ENCODE measurements at regions not wholly inside any gene's neighbourhood (a gene's known extent, or its start where the extent isn't known, plus 50 kb on each side); places are given as distances from the start of the nearest gene placed in this dataset.

GRCh38 chr16:79981814-79982213 lies 381.3 kb upstream of the MAF start:
- no peak for TF ChIP-seq CTCF (IDR thresholded peaks at IDR 0.05)
- H3K27me3 Mint-ChIP-seq (ENCODE audit: unreplicated experiment) = peaks cover 16% of the 10 kb centered on the region
- H3K9me3 Mint-ChIP-seq (ENCODE audit: unreplicated experiment) = no peaks in the 10 kb centered on the region
- H3K4me1 Mint-ChIP-seq (ENCODE audit: unreplicated experiment) = no peaks in the 10 kb centered on the region
- no peaks in the 10 kb centered on the region for H3K36me3 Mint-ChIP-seq (ENCODE audit: unreplicated experiment)
- no peak overlapping the region for H3K27ac Mint-ChIP-seq (ENCODE audit: unreplicated experiment)
- DNase-seq (ENCODE audit: extremely low spot score, unreplicated experiment) = no peak
- H3K4me3 Mint-ChIP-seq (ENCODE audit: unreplicated experiment) = no peak overlapping the region

DNA sequence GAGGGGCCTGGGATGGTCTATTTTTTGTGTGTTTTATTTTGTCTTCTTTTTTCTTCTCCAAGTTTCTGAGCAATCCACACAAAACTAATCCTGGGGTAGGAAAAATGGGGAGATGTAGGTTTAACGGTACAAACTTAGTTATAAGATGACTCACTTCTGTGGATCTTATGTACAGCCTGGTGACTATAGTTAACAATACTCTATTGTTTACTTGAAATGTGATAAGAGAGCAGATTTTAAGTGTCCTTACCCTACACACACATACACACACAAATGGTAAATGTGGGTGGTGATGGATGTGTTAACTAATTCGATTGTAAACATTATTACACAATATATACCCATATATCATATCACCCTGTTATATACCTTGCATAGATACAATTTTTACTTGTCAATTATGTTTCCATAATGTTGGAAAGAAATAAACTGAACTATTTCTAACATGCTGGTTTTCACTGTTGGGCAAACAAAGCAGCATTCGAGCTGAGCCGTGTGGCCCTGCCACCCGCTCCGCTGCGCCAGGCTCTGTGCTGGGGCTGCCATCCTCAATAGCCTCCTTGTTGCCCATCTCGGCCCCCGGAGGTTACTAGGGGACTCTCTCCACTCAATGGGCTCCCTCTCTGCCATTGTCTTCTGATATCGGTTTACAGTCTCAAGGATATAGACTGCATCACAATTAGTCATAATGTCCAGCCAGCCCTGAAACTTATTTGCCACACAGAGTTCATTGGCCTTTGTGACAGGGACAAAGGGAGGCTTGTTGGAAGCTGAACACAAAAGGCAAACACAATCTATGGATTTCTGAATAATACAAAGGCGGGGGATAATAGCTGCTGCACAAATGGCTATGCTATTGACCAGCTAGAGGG lies 380.3 kb upstream of the MAF start:
- Mint-ChIP-seq H3K4me3 (ENCODE audit: unreplicated experiment) (no peak overlapping the region), H3K4me1 (ENCODE audit: unreplicated experiment) (no peaks in the 10 kb centered on the region), H3K27me3 (ENCODE audit: unreplicated experiment) (peaks cover 21% of the 10 kb centered on the region), H3K36me3 (ENCODE audit: unreplicated experiment) (no peaks in the 10 kb centered on the region), H3K27ac (ENCODE audit: unreplicated experiment) (no peak overlapping the region), H3K9me3 (ENCODE audit: unreplicated experiment) (no peaks in the 10 kb centered on the region)
- no peak for TF ChIP-seq CTCF (IDR thresholded peaks at IDR 0.05)
- no peak for DNase-seq (ENCODE audit: extremely low spot score, unreplicated experiment)

DNA sequence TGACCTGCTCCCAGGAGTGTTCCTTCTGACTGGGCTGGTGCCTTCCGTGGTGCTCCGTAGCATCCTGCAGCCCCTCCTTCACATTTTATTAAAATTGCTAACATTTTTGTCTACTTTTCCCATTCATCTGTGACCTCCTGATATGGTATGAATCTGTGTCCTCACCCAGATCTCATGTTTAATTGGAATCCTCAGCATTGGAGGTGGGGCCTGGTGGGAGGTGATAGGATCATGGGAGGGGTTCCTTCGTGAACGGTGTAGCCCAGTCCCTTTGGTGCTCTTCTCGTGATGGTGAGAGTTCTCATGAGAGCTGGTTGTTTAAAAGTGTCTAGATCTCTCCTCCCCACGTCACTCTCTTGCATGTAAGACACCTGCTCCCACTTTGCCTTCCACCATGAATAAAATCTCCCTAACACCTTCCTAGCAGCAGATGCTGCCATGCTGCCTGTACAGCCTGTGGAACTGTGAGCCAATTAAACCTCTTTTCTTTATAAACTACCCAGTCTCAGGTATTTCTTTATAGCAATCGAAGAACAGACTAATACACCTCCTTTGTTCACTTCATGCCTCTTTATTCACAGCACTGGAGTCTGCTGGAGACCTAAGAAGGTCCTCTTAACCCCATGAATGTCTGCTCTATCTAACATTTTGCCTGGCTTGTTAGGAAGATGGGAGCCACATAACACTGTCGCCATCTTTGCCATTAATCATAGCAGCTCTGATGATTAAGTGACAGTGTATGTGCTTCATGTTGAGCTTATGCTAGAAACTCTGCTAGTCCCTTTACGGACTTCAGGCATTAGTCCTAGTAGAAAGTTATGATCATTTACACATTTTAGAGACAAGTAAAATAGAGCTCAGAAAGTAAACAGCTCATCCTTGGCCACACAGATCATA lies 377.7 kb upstream of the MAF start:
- no peak for DNase-seq (ENCODE audit: extremely low spot score, unreplicated experiment)
- no peak overlapping the region for H3K4me3 Mint-ChIP-seq (ENCODE audit: unreplicated experiment)
- no peak for TF ChIP-seq CTCF (IDR thresholded peaks at IDR 0.05)
- H3K27me3 Mint-ChIP-seq (ENCODE audit: unreplicated experiment) = peaks cover 21% of the 10 kb centered on the region
- no peaks in the 10 kb centered on the region for H3K36me3 Mint-ChIP-seq (ENCODE audit: unreplicated experiment)
- no peaks in the 10 kb centered on the region for H3K9me3 Mint-ChIP-seq (ENCODE audit: unreplicated experiment)
- no peak overlapping the region for H3K27ac Mint-ChIP-seq (ENCODE audit: unreplicated experiment)
- no peaks in the 10 kb centered on the region for H3K4me1 Mint-ChIP-seq (ENCODE audit: unreplicated experiment)

DNA sequence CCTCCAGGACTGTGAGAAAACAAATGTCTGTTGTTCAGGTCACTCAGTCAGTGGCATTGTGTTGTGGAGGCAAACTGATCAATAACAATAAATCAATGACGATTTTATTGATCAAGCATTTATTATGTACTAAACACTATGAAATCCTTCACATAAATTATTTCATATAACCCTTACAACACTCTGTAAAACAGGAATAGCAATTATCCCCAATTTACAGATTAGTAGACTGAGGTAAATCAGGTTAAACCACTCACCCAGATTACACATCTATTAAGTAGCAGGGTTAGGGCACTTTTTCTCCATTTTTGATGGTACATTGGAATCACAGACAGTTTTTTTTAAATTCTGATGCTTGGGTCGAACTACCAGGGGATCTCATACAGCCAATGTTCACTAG lies 372.8 kb upstream of the MAF start:
- TF ChIP-seq CTCF (IDR thresholded peaks at IDR 0.05) = no peak
- no peak for DNase-seq (ENCODE audit: extremely low spot score, unreplicated experiment)
- no peak overlapping the region for H3K27ac Mint-ChIP-seq (ENCODE audit: unreplicated experiment)
- H3K4me3 Mint-ChIP-seq (ENCODE audit: unreplicated experiment) = no peak overlapping the region
- H3K27me3 Mint-ChIP-seq (ENCODE audit: unreplicated experiment) = peaks cover 12% of the 10 kb centered on the region
- no peaks in the 10 kb centered on the region for H3K9me3 Mint-ChIP-seq (ENCODE audit: unreplicated experiment)
- no peaks in the 10 kb centered on the region for H3K36me3 Mint-ChIP-seq (ENCODE audit: unreplicated experiment)
- no peaks in the 10 kb centered on the region for H3K4me1 Mint-ChIP-seq (ENCODE audit: unreplicated experiment)

Data from osteocyte (in vitro differentiated cells).